Calu3 (cell line): ENCODE measurements at regions not wholly inside any gene's neighbourhood (a gene's known extent, or its start where the extent isn't known, plus 50 kb on each side); places are given as distances from the start of the nearest gene placed in this dataset.

Source experiments
- BruUV-seq: library from RNA; stranded (reverse); fragments of 400-500 nt; replicated peaks from 2 replicates; lab custom pipeline; 2021; lab: Mats Ljungman, UMichigan
- CTCF ChIA-PET: fragments of 300-600 bp; sonication (Branson Sonifier 250); formaldehyde crosslinking; loops from one replicate; lab custom pipeline; 2022; ENCODE audit warnings: antibody characterized with exemption; lab: Charles Lee
- DNase-seq: peaks from one replicate; pipeline ENCODE4 v3.0.0; 2022
- H3K27ac Mint-ChIP-seq: one replicate; pipeline ENCODE4 v1.8.0; 2022; ENCODE audit warnings: mixed read lengths; ENCODE audit not compliant: unreplicated experiment
- H3K27me3 Mint-ChIP-seq: one replicate; pipeline ENCODE4 v1.8.0; 2022; ENCODE audit warnings: mixed read lengths; ENCODE audit not compliant: unreplicated experiment
- H3K36me3 Mint-ChIP-seq: one replicate; pipeline ENCODE4 v1.8.0; 2022; ENCODE audit warnings: mild to moderate bottlenecking, moderate library complexity, mixed read lengths; ENCODE audit not compliant: insufficient read depth, unreplicated experiment
- H3K4me1 Mint-ChIP-seq: one replicate; pipeline ENCODE4 v1.8.0; 2022; ENCODE audit warnings: mild to moderate bottlenecking, low read depth, mixed read lengths; ENCODE audit not compliant: unreplicated experiment
- H3K4me3 Mint-ChIP-seq: one replicate; pipeline ENCODE4 v1.8.0; 2022; ENCODE audit warnings: mild to moderate bottlenecking, low read depth, moderate library complexity, mixed read lengths; ENCODE audit not compliant: unreplicated experiment
- H3K9me3 Mint-ChIP-seq: one replicate; pipeline ENCODE4 v1.8.0; 2022; ENCODE audit warnings: low read depth, mixed read lengths; ENCODE audit not compliant: unreplicated experiment
- intact Hi-C: fragments of 100-400 bp; cut with micrococcal nuclease; formaldehyde crosslinking; loops from one replicate; pipeline ENCODE4 v1.10.0; 2022; ENCODE audit not compliant: unreplicated experiment
- TF ChIP-seq, protein P1 (sequence below): fragments of 200-600 bp; IDR thresholded peaks from one replicate; pipeline ENCODE4 v1.8.0; 2022; ENCODE audit warnings: antibody characterized with exemption; ENCODE audit not compliant: unreplicated experiment

DNA sequence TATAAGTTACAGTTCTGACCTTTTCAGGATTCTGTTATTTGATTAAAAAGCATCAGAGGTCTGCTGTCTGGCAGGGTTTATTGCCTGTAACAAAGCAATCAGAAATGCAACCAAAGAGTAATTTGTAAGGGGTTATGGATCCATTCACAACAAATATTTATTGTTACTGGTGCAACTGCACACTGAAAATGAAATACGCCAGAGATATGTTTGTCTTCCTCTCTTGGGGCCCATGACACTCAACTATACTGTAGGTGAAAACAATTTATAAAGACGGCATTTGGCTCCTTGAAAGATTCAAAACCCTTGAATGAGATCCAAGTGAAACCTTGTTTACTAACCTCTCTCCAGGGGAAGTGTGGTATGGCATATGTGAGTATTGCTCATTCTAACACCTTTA is 452.2 kb downstream of the MBD2 start:
- TF ChIP-seq, protein P1, sequence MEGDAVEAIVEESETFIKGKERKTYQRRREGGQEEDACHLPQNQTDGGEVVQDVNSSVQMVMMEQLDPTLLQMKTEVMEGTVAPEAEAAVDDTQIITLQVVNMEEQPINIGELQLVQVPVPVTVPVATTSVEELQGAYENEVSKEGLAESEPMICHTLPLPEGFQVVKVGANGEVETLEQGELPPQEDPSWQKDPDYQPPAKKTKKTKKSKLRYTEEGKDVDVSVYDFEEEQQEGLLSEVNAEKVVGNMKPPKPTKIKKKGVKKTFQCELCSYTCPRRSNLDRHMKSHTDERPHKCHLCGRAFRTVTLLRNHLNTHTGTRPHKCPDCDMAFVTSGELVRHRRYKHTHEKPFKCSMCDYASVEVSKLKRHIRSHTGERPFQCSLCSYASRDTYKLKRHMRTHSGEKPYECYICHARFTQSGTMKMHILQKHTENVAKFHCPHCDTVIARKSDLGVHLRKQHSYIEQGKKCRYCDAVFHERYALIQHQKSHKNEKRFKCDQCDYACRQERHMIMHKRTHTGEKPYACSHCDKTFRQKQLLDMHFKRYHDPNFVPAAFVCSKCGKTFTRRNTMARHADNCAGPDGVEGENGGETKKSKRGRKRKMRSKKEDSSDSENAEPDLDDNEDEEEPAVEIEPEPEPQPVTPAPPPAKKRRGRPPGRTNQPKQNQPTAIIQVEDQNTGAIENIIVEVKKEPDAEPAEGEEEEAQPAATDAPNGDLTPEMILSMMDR, result no peak
- Mint-ChIP-seq H3K36me3 (no peaks in the 10 kb centered on the region), H3K4me3 (no peak overlapping the region), H3K27ac (no peak overlapping the region), H3K9me3 (peaks cover 11% of the 10 kb centered on the region), H3K27me3 (no peaks in the 10 kb centered on the region), H3K4me1 (no peaks in the 10 kb centered on the region)
- CTCF ChIA-PET, result no interaction called here
- no peak for DNase-seq
- no TSS peak for BruUV-seq
- intact Hi-C loops, result no loop called here

DNA sequence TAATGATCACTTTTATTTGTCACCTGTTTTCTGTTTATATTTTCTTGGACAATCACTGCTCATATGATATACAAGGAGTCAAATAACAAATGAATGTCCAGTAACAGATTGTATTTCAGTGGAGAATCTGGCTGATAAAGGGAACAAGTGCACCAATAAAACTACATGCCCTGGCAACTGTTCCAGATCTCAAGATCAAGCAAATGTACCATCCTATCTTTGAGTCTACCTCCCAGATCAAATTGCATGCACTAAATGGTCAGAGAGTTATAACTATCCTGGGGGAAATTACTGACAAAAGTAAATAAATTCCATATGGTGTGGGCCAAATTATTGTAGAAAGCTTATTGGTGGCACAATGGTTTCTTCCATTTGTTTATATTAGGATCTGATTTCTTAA is 452.8 kb downstream of the MBD2 start:
- Mint-ChIP-seq H3K27me3 (no peaks in the 10 kb centered on the region), H3K4me1 (no peaks in the 10 kb centered on the region), H3K4me3 (no peak overlapping the region), H3K27ac (no peak overlapping the region), H3K9me3 (peaks cover 9% of the 10 kb centered on the region), H3K36me3 (no peaks in the 10 kb centered on the region)
- no peak for DNase-seq
- intact Hi-C loops, result no loop called here
- CTCF ChIA-PET, result no interaction called here
- TF ChIP-seq, protein P1, result no peak
- BruUV-seq, result no TSS peak

DNA sequence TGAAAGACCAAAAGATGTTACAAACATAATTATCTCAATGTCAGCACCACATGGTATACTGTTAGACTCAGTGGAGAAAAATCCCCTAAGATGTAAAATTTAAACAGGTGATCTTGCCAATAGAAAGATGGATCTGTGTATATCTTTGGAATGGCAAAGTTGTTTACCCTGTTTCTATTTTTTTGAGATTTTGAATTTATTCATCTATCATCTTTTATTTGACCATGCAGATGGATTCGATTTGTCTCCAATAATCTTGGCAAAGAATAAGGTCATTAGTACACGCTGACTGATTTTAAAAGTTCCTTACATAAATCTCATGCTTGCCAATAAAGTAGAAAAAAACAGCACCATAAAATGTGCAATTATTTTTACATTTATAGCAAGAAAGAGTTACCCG is 459.3 kb downstream of the MBD2 start:
- BruUV-seq, result no TSS peak
- intact Hi-C loops, result no loop called here
- CTCF ChIA-PET, result no interaction called here
- TF ChIP-seq, protein P1, result no peak
- Mint-ChIP-seq H3K27me3 (no peaks in the 10 kb centered on the region), H3K9me3 (no peaks in the 10 kb centered on the region), H3K4me3 (no peak overlapping the region), H3K27ac (no peak overlapping the region), H3K4me1 (no peaks in the 10 kb centered on the region), H3K36me3 (no peaks in the 10 kb centered on the region)
- no peak for DNase-seq

DNA sequence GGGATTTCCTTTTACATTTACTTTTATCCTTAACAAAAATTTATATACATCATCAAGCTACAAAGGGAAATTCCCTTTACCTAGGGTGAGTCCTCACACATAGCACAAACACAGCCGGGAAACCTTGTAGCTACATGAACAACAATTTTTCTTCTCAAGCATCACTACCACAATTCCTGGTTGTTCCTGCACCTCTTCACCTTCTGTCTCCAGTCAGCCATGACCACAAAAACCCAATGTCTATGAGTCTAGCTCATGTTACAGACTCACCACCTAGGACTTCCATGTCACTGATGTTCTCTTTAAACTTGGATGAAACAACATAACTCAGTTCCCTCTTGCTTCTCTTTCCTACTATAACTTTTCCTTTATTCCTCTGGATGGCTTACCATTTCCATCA is 460.4 kb downstream of the MBD2 start:
- intact Hi-C loops, result no loop called here

More for the DNA sequence above, 460.4 kb downstream of the MBD2 start:
- H3K27me3 Mint-ChIP-seq, result no peaks in the 10 kb centered on the region
- DNase-seq, result no peak
- CTCF ChIA-PET, result no interaction called here
- BruUV-seq, result no TSS peak
- H3K4me1 Mint-ChIP-seq, result no peaks in the 10 kb centered on the region
- no peak overlapping the region for H3K4me3 Mint-ChIP-seq
- H3K9me3 Mint-ChIP-seq, result no peaks in the 10 kb centered on the region
- no peak overlapping the region for H3K27ac Mint-ChIP-seq
- H3K36me3 Mint-ChIP-seq, result no peaks in the 10 kb centered on the region
- TF ChIP-seq, protein P1, result no peak
